CD4-positive, alpha-beta T cell treated with Interleukin-4 for 1 hour (primary cell): ENCODE measurements at regions not wholly inside any gene's neighbourhood (a gene's known extent, or its start where the extent isn't known, plus 50 kb on each side); places are given as distances from the start of the nearest gene placed in this dataset.

Experiments used
- DNase-seq, 2 donors: peaks; one replicate each; pipeline ENCODE4 v3.0.0-alpha.2; 2020 to 2022

DNA sequence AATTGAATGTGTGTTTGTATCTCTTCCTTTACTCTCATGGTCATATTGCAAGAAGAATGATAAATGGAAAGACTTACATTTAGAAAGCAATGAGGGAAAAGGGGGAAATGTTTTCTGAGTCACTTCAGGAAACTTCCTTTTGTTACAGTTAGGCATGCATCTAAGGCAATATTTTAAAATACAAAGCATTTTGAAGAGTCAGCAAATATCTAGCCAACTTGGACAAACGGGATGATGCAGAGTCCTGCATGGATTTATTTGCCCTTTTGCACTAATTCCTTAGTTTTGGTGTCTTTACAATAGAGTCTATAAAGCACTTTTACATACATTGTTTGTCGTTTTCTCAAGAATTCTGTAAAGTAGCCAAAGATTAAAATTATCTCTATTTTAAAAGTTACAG lies 286.2 kb upstream of the UBE2E2 start:
- DNase-seq: no peak

DNA sequence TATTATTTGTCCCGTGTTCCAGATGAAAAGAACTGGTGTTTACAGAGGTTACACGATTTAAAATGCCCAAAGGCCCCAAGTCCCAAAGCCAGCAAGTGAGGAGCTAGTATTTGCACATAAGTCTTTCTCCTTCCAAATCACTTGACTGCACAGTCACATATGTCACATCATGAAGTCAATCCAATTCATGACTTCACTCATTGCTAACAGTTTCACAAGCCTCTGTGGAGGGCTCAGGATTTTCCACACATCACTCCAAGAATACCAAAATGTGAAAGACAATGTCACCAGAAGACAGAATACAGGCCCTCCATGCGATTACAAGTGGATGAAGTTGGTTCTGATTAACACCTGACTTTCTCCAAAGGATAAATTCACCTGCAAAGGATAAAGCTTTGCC lies 283.1 kb upstream of the UBE2E2 start:
- no peak for DNase-seq

DNA sequence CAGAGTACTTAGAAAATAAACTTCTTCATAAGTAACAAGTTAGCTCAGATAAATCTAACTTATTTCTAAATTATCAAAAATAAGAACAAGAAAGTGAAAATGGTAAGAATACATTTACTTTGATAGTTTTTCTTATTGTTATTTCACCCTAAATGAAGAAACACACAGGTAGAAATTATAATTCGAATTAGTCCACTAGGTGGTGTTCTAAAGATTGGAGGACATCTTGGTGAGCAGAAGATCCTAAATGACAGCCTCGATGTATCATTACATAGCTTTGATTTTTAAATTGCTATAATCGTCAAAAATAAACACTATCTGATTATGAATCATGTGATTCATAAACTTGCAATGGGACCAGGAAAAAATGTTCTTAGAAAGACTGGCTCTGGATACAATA lies 280.8 kb upstream of the UBE2E2 start:
- DNase-seq: no peak

DNA sequence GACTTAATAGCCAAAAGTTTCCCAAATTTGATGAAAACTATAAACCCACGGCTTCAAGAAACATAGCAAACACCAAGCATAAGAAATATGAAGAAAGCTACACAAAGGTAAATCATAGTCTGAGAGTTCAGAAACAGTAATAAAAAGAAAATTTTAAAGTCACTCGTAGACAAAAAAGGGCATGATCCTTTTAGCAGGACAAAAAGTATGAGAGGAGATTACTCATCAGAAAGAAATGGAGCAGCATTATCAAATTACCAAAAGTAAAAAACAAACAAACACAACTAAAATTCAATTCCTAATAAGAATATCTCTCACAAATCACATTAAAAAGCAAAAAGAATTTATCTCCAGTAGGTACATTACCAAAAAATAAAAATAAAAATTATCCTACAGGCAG lies 279.4 kb upstream of the UBE2E2 start:
- DNase-seq: no peak

DNA sequence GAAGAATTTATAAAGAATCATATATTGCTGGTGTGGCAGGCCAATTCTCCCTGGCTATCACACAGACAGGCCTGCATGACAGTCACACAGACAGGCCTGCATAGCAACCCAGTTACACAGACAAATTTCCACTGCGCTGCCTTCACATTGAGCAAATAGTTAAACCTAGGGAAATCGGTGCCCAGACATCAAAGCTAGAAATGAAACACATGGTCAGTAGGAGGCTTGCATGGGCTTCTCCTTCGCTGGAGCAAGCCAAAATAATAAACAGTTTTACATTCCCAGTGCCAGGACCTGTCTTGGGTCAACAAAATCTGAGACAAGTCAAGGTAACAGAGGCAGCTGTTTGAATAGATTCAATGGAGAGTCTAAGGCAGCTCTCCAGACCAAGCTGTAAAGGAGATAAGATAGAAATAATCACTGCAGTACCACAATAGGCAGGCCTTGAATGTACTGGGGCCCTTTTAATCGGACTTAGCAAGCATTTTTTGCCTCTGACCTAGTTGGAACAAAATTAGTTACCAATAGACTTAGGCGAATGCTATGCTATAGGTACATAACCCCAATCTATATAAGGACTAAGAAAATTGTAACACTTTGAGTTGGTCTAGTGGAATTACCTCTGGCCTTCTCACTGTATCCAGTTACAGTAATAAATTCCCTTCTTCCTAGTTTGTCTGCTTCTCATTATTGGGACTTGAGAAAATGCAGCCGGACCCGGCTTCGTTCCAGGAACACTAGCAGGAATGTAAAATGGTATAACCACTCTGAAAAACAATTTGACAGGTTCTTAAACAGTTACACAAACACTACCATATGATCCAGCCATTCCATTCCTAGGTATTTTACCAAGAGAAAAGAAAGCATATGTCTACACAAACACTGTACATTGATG lies 274.7 kb upstream of the UBE2E2 start:
- DNase-seq: no peak

DNA sequence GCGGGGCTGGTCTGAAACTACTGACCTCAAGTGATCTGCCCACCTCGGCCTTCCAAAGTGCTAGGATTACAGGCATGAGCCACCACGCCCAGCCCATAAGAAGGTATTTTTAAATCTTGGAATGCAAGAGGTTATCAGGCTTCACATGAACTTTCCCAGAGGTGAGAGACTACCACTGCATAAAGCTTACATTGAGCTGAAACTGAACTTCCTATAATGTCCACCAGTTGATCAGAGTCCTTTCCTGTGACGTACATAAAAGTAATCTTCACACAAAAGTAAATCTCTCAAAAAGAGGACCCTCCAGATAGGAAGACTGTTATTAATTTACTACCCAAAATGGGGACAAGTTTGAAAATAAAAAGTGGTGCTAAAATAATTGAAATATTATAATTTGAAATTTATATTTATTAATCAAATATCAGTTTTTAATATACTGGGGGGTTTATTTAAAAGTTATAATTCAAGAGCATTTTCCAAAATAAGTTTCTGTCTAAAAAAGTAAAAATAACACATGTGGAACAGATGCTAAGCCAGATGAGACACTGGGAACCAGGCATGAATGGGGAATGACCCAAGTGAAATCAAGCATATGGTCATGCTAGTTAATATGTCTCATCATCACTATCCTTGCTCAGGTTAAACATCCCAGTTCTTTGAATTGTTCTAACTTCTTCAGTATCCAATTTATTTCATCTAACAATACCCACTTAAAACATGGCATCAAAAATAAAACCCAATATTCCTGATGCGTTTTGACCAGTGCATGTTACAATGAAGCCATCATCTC lies 269.9 kb upstream of the UBE2E2 start:
- no peak for DNase-seq

DNA sequence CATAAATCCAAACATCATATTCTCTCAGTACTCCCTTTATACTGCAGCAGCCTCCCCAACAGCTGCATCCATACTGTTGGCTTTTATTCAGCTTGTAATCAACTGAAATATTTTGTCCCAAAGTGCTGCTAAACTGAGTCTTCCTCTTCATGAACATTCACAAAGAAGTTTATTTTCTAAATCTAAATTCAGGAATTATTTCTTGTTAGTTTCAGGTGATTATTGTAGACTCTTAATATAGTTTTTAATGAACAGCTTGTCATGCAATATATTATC lies 269.3 kb upstream of the UBE2E2 start:
- no peak for DNase-seq

DNA sequence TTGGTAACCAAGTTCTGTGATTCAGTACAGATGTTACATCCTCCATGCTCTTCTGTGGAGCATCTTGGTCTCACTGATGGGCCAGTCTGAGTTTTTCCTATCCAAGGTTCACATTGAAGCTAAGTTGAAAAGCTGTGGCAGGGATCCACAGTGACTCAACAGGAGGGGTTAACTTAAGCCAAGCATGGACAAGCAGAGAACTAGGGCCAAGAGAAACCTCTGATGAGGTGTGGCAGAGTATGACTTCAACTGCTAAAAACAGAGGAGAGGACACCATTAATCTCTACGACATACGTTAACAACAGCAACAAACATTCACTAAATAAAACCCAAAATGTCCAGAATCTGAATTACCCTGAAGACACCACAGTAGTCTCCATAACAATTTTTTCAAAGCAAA lies 268.1 kb upstream of the UBE2E2 start:
- no peak for DNase-seq

DNA sequence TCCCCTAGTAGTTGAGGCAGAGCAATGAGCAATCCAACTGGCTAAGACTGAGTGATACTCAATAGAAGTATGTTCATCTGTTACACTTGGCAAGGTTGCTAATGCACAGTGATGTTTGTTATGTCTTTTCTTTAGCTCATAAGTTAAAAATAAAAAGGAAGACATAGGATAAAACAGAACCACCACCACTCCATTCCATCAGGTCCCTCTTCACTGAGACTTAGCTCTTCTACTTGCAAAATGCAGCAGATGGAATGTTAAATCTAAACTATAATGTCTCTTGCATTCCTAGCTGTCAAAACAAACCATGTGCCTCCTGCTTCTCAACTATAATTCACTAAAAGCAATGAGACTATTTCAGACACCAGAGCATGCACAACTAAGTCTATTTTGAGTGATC lies 265.6 kb upstream of the UBE2E2 start:
- no peak for DNase-seq

DNA sequence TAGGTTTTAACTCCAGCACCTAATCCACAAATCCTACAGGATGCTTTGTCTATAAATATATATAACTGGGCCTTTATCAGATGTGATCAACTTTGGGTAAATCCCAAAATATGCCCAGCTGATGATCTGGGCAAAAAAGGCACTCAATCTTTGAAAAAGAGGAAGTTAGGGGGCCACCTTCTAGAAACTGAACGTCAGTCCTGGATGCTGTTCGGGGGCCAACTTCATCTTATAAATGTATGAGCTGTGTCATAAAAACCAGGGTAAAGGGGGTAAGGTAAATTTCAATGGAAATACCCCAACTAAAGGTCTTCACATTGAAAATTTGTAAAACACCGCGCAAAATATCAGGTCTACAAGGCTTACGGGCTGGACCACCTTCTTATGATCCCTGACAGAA lies 264.4 kb upstream of the UBE2E2 start:
- no peak for DNase-seq

DNA sequence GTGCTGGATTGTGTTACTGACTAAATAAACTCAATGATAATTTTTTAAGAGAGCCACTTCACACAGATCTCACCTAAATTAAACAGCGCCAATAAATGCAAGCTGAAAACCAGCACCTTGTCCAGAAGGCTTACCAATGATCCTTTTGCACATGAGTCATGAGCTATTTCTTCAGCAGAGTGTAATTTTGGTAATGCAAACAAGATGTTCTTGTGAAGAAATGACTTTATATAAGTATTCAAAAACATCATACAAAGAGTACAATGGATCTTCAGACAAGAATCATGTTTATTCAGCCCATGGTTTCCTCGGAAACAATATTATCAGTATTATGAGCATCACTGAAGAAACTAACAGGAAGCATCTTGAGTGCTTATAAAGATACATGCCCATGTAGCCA lies 263.8 kb upstream of the UBE2E2 start:
- DNase-seq: no peak

DNA sequence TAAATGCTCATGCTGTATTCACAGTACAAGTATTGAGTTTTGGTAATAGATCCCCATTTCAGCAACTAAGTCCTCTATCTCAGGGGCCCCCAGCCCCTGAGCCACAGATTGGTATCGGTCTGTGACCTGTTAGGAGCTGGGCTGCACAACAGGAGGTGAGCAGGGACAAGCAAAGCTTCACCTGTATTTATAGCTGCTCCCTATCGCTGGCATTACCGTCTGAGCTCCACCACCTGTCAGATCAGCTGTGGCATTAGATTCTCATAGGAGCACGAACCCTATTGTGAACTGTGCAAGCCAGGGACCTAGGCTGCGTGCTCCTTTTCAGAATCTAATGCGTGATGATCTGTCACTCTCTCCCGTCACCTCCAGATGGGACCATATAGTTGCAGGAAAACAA lies 262.8 kb upstream of the UBE2E2 start:
- DNase-seq: no peak

DNA sequence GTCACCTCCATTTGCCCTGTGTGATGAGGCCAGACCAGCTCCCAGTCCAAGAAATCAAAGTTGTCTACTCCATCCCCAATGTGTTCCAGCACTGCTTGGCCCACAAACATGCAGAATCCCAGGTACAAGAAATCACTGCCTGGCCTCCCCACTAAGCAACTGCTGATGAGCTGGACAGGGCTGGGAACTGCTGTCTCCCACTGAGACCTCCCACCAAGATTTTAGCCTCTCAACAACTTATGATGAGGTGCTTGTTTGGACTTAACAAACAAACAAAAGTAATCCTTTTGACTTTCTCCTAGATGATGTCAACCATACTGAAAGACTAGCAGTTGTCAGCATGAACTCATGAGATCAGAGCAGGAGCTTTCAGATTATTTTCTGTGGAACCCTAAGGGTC lies 260.1 kb upstream of the UBE2E2 start:
- DNase-seq: no peak

DNA sequence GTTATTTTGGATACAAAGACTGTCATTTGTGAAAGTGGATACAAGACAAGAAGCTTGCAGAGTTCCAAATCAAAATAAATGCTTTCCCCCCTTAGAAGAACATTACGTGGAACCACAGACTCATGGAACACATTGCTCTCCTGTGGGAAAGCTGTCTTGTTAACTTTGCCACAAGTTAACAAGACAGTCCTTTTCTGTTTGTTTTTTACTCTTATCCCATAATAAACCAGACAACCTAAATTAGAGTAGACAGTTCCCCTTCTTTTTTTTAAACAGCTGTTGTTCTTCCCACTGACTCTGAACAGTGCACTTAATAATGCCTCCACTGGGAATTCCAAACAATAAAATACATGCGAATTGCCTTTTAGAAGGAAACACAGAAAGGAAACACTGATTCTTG lies 255.3 kb upstream of the UBE2E2 start:
- DNase-seq: no peak

DNA sequence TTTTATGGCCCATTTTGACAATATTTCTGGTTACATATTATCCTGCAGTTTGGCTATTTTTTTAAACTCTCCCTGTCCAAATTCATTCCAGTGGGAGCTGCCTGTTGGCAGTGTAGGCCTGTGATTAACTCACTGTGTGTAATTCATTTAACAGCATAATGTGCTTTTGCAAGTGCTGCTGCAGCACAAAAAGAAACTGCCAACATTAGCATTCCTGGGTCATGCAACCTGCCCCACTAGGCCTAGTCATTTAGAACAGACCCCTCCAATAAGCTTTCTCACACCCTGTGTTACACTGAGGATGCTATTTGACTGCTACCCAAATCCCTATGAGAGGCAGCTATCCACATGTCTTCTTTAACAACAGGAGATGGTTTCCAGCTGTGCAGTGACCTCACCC lies 251.2 kb upstream of the UBE2E2 start:
- no peak for DNase-seq

DNA sequence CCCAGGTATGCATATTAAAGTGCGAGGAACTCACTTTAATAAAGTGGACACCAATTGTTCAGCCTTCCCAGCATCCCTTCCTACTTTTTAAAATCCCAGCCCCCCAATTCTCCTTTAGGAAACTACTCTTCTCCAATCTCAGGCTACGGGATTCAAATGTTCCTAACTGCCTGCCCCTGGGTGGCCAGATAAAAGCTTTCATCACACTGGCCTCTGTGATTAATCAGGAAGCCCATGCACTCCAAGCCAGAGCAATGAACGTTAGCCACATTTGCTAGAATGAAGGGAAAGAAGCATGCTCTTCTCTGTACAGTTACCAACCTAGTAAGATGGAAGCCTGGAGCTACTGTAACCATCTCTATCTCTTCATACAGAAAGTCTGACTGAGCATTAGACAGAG lies 250.3 kb upstream of the UBE2E2 start:
- DNase-seq: no peak

DNA sequence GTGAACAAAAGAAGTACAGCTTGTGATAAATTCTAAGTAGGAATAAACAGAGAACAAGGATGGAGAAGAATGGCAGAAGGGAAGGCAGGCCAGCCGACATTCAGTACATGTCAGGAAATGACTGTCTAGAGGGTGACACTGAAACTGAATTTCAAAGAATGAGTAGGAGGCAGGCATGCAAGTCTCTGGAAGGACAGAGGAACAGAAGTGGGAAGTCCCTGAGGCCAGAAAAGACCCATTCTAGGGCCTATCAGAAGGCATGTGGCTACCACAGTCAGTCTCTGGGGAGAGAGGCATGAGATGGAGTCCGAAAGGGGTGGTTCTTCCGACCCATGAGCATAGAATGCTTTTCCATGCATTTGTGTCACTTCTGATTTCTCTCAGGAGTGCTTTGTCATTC lies 243.5 kb upstream of the UBE2E2 start:
- DNase-seq: no peak

DNA sequence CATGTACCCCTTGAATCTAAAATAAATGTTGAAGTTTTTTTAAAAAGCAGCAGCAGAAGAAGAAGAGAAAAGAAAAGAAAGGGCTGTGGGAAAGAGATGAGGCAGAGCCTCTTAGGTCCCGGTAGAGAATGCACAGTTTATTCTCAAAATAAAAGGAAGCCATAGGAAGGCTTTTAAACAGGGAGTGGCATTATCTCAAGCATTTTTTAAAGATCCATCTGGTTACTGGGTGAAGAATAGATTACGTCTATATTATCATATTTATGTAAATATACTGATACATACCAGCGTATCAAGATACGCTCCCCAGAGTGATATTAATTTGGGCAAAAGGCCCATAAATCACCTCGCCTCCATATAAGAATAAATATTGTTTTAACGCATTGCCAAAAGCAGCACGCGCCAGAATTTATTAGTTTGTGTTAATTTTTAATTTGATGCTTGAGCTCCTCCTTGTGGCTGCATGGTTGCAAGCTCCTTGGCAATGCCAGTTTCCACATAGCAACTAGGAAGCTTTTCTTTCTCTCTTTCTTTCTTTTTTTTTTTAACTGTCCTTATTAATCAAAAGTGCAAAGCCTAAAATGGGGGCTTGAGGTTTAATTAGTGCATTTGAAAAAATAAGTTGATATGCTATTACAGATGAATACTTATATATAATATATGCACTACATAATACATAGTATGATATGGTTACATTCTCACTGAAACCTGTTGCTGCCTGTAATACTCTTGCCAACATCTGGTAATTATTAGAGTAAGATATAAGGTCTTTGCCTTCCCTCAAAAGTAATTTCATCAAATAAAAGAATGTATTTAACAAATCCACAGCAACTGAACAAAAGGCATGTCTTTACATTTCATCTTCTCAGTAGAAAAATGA lies 242.8 kb upstream of the UBE2E2 start:
- DNase-seq: no peak

DNA sequence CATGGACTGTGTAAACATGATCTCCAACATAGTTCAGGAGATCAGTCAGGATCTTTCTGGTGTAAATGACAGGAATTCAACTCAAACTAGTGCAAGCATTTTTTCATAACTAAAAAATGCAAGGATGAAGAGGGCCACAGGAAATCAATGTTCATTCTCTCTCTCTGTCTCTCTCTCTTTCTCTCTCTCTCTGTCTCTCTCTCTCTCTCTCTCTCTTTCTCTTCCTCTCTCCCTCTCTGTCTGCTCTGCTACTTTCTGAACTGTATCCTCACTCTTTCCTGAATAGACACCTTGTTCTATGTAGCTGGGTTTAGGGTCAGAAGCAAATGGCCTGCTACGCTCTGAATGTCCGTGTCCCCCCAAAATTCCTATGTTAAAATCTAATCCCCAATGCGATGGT lies 240.9 kb upstream of the UBE2E2 start:
- DNase-seq: no peak

DNA sequence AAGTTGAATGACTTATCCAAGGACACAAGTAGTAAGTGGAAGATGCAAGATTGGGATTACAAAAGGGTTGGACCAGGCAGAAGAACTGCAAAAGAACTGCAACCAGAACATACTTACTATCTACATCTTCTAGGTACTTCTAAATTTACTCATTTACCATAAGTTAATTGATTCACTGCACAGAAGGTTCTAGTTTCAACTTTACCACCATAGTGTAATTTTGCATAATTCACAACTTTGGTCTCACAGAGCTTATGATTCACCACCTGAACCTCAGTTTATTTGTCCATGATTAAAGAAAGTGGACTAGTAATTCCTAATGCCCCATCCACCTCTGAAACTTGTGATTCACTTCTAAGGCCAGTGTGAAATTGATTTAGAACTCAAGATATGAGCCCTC lies 236.8 kb upstream of the UBE2E2 start:
- no peak for DNase-seq

DNA sequence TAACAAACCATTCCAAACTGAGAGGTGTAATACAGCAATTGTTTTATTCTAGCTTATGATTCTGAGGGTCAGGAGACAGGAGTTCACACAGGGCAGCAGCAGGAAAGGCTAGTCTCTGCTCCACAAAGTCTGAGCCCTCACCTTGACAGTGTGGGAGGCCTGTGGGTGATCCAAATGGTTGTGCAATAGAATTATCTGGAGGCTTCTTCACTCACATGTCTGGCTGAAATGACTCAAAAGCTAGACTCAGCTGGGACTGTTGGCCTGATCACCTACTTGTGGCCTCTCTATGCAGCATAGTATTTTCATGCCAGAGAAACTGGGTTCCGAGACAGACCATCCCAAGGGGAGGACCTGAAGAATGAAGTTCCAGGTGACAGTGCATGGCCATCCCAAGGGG lies 233.9 kb upstream of the UBE2E2 start:
- DNase-seq: no peak

DNA sequence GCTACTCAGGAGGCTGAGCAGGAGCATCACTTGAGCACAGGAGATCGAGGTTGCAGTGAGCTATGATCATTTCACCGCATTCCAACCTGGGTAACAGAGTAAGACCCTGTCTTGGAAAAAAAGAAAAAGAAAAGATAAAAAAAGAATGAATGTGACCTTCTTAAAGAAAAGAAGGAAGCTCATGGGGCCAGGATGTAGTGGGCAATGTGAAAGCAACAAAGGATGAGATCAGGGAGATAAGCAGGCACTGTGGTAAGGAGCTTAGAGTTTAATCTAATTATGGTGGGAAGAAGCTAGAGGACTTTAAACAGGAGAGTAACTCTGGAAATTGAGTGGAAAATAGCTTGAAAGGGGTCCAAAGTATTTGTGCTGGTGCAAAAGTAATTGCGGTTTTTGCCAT lies 231.6 kb upstream of the UBE2E2 start:
- DNase-seq: no peak

DNA sequence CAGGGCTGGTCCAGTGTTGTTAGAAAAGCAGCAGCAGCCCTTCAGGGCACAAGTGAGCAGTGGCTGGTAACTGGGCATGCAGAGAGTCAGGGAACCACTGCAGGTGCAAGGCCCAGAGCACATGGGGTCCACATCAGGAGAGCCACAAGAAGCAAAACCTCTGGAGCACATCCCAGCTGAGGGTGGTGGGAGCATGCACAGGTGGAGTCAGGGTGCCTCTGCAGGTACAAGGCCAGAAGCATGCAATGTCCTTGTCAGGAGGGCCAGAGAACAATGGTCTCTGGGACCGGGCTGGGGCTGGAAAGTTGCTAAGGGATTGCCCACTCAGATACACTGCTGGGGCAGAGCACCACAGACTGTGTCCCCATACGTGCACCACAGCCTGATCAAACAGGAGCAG lies 226.1 kb upstream of the UBE2E2 start:
- no peak for DNase-seq
